Esophagus squamous epithelium (tissue), 4 donors: ENCODE measurements at regions not wholly inside any gene's neighbourhood (a gene's known extent, or its start where the extent isn't known, plus 50 kb on each side); places are given as distances from the start of the nearest gene placed in this dataset.

Experiments
- POLR2A ChIP-seq, 4 donors: fragments of 450-650 bp; IDR thresholded peaks; one replicate each; pipeline ENCODE4 v1.6.1; 2017; ENCODE audit warnings: antibody characterized with exemption in 4 of 4, mild to moderate bottlenecking in 4 of 4, moderate library complexity in 3 of 4
- TF ChIP-seq, protein P1 (sequence below), 6 experiments: fragments of 450-650 bp in 4 of 6; fragments of 200-600 bp in 2 of 6; sonication (generic) in 2 of 6; IDR thresholded peaks; one replicate each; pipeline ENCODE4 v1.5.1; 2016 to 2019; ENCODE audit warnings: antibody characterized with exemption in 6 of 6, mild to moderate bottlenecking in 4 of 6, moderate library complexity in 4 of 6

DNA sequence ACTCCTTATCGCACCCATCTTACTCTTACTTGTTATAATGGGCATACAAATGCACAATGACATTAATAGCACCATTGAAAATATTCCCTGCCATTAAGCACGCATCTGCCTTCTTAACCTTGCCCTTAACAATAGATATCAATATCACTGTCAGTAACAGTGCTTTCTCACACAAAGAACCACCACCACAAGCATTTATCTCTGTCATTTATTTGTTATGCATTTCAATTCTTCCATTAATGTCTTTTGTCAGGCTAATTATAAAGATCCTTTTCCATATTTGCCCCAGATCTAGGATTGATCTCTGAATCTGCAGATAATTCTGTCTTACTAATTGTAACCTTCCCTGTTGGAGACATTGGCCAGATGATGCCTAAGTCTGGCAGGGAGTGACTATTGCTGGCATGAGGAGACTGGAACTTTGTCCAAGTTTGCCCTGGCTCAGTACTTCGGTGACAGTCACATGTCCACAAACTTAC lies 419.6 kb upstream of the TGFBR2 start:
- TF ChIP-seq, protein P1, sequence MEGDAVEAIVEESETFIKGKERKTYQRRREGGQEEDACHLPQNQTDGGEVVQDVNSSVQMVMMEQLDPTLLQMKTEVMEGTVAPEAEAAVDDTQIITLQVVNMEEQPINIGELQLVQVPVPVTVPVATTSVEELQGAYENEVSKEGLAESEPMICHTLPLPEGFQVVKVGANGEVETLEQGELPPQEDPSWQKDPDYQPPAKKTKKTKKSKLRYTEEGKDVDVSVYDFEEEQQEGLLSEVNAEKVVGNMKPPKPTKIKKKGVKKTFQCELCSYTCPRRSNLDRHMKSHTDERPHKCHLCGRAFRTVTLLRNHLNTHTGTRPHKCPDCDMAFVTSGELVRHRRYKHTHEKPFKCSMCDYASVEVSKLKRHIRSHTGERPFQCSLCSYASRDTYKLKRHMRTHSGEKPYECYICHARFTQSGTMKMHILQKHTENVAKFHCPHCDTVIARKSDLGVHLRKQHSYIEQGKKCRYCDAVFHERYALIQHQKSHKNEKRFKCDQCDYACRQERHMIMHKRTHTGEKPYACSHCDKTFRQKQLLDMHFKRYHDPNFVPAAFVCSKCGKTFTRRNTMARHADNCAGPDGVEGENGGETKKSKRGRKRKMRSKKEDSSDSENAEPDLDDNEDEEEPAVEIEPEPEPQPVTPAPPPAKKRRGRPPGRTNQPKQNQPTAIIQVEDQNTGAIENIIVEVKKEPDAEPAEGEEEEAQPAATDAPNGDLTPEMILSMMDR (IDR thresholded peaks at IDR 0.05), result no peak
- TF ChIP-seq POLR2A (IDR thresholded peaks at IDR 0.05), result no peak
